HepG2 (cell line): ENCODE measurements at regions not wholly inside any gene's neighbourhood (a gene's known extent, or its start where the extent isn't known, plus 50 kb on each side); places are given as distances from the start of the nearest gene placed in this dataset.

Experiments
- DNMT3B ChIP-seq: conservative IDR thresholded peaks from 2 replicates; pipeline ENCODE4 v1.6.1; 2016; ENCODE audit warnings: missing biosample characterization, control low read depth
- TF ChIP-seq, protein P1 (sequence below): sonication (generic); formaldehyde crosslinking; IDR thresholded peaks from 2 replicates; pipeline ENCODE4 v1.5.0; 2020; ENCODE audit warnings: mild to moderate bottlenecking, missing genetic modification reagents, borderline replicate concordance
- TF ChIP-seq, protein P2 (sequence below): sonication (generic); formaldehyde crosslinking; IDR thresholded peaks from 2 replicates; pipeline ENCODE4 v1.4.0; 2020; ENCODE audit warnings: missing genetic modification reagents

DNA sequence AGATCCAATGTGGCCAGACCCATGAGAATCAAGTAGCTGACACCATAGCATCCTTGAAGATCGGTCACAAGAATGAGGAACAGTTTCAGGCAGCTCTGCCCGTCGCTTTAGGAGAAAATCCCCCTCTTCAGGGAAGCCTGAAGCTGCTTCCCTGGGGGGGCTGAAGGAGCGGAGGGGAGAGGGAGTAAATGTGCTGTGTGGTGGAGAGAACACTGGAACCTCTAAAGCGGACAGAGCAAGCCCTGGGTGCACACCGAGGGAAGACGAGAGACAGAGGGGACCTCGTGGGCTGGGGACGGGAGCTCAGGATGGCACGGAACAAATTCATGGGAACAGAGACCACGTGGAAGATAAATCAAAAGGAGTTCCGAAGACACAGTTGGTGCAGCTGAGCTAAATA is 154.3 kb downstream of the NDUFA10 start (continued):
- no peak for TF ChIP-seq DNMT3B (CRISPR knock-in tag)
- TF ChIP-seq, protein P1, sequence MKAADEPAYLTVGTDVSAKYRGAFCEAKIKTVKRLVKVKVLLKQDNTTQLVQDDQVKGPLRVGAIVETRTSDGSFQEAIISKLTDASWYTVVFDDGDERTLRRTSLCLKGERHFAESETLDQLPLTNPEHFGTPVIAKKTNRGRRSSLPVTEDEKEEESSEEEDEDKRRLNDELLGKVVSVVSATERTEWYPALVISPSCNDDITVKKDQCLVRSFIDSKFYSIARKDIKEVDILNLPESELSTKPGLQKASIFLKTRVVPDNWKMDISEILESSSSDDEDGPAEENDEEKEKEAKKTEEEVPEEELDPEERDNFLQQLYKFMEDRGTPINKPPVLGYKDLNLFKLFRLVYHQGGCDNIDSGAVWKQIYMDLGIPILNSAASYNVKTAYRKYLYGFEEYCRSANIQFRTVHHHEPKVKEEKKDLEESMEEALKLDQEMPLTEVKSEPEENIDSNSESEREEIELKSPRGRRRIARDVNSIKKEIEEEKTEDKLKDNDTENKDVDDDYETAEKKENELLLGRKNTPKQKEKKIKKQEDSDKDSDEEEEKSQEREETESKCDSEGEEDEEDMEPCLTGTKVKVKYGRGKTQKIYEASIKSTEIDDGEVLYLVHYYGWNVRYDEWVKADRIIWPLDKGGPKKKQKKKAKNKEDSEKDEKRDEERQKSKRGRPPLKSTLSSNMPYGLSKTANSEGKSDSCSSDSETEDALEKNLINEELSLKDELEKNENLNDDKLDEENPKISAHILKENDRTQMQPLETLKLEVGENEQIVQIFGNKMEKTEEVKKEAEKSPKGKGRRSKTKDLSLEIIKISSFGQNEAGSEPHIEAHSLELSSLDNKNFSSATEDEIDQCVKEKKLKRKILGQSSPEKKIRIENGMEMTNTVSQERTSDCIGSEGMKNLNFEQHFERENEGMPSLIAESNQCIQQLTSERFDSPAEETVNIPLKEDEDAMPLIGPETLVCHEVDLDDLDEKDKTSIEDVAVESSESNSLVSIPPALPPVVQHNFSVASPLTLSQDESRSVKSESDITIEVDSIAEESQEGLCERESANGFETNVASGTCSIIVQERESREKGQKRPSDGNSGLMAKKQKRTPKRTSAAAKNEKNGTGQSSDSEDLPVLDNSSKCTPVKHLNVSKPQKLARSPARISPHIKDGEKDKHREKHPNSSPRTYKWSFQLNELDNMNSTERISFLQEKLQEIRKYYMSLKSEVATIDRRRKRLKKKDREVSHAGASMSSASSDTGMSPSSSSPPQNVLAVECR (CRISPR knock-in tag) = no peak
- TF ChIP-seq, protein P2, sequence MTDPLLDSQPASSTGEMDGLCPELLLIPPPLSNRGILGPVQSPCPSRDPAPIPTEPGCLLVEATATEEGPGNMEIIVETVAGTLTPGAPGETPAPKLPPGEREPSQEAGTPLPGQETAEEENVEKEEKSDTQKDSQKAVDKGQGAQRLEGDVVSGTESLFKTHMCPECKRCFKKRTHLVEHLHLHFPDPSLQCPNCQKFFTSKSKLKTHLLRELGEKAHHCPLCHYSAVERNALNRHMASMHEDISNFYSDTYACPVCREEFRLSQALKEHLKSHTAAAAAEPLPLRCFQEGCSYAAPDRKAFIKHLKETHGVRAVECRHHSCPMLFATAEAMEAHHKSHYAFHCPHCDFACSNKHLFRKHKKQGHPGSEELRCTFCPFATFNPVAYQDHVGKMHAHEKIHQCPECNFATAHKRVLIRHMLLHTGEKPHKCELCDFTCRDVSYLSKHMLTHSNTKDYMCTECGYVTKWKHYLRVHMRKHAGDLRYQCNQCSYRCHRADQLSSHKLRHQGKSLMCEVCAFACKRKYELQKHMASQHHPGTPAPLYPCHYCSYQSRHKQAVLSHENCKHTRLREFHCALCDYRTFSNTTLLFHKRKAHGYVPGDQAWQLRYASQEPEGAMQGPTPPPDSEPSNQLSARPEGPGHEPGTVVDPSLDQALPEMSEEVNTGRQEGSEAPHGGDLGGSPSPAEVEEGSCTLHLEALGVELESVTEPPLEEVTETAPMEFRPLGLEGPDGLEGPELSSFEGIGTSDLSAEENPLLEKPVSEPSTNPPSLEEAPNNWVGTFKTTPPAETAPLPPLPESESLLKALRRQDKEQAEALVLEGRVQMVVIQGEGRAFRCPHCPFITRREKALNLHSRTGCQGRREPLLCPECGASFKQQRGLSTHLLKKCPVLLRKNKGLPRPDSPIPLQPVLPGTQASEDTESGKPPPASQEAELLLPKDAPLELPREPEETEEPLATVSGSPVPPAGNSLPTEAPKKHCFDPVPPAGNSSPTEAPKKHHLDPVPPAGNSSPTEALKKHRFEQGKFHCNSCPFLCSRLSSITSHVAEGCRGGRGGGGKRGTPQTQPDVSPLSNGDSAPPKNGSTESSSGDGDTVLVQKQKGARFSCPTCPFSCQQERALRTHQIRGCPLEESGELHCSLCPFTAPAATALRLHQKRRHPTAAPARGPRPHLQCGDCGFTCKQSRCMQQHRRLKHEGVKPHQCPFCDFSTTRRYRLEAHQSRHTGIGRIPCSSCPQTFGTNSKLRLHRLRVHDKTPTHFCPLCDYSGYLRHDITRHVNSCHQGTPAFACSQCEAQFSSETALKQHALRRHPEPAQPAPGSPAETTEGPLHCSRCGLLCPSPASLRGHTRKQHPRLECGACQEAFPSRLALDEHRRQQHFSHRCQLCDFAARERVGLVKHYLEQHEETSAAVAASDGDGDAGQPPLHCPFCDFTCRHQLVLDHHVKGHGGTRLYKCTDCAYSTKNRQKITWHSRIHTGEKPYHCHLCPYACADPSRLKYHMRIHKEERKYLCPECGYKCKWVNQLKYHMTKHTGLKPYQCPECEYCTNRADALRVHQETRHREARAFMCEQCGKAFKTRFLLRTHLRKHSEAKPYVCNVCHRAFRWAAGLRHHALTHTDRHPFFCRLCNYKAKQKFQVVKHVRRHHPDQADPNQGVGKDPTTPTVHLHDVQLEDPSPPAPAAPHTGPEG (CRISPR knock-in tag) = no peak
